Ascending aorta (tissue), 2 donors: ENCODE measurements at regions not wholly inside any gene's neighbourhood (a gene's known extent, or its start where the extent isn't known, plus 50 kb on each side); places are given as distances from the start of the nearest gene placed in this dataset.
"Not testable (repeated sequence)": the region's sequence is repeated elsewhere in the genome, so short reads cannot be mapped to it uniquely, and the experiment has no call there.

ENCODE experiments used
- DNase-seq, 2 donors: peaks; one replicate each; pipeline ENCODE4 v3.0.0-alpha.2; 2019; ENCODE audit warnings: low spot score in 2 of 2
- H3K27ac ChIP-seq, 2 donors: fragments of 200-600 bp; sonication (generic); one replicate each; pipeline ENCODE4 v1.5.1; 2016 to 2017; ENCODE audit warnings: mild to moderate bottlenecking in 1 of 2
- H3K27me3 ChIP-seq: fragments of 200-600 bp; sonication (generic); one replicate; pipeline ENCODE4 v1.5.1; 2017
- H3K36me3 ChIP-seq, 2 donors: fragments of 200-600 bp; sonication (generic); one replicate each; pipeline ENCODE4 v1.5.1; 2016
- H3K4me1 ChIP-seq, 2 donors: fragments of 200-600 bp; sonication (generic); one replicate each; pipeline ENCODE4 v1.5.1; 2016 to 2017; ENCODE audit warnings: mild to moderate bottlenecking in 1 of 2
- H3K4me3 ChIP-seq, 2 donors: fragments of 200-600 bp; sonication (generic); one replicate each; pipeline ENCODE4 v1.5.1; 2016 to 2017; ENCODE audit warnings: mild to moderate bottlenecking in 1 of 2
- H3K9me3 ChIP-seq, 2 donors: fragments of 200-600 bp; sonication (generic); one replicate each; pipeline ENCODE4 v1.5.1; 2016
- intact Hi-C: fragments of 100-400 bp; cut with DNase I; formaldehyde crosslinking; loops from one replicate; pipeline ENCODE4 v1.15.1; 2023
- TF ChIP-seq, protein P1 (sequence below), 3 experiments: fragments of 200-600 bp in 2 of 3; fragments of 450-650 bp in 1 of 3; sonication (generic) in 2 of 3; IDR thresholded peaks; one replicate each; pipeline ENCODE4 v1.5.1; 2016 to 2019; ENCODE audit warnings: antibody characterized with exemption in 3 of 3, mild to moderate bottlenecking in 1 of 3, moderate library complexity in 1 of 3

DNA sequence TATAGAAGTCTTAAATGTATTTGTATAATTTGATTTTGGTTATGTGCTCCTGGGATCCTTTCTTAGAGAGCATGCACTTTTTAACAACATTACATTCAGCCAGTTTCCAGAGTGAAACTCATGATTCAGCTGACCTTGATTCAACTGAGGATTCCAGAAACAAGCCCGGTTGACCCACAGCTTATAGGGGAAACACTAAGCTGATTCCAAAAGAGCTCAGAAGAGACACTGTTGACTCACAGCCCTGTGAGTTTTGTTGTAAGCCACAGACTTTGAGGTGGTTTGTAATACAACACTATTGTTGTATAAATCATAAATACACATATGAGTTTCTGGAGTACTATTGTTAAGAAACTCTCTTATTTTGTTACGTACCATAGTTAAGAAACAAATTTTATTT is 133.8 kb upstream of the MGAT4C start:
- H3K27me3 ChIP-seq: no peaks in the 10 kb centered on the region
- H3K9me3 ChIP-seq: peaks cover 0 to 4% of the 10 kb centered on the region in 2 donors
- DNase-seq: no peak
- H3K36me3 ChIP-seq: no peaks in the 10 kb centered on the region
- TF ChIP-seq, protein P1, sequence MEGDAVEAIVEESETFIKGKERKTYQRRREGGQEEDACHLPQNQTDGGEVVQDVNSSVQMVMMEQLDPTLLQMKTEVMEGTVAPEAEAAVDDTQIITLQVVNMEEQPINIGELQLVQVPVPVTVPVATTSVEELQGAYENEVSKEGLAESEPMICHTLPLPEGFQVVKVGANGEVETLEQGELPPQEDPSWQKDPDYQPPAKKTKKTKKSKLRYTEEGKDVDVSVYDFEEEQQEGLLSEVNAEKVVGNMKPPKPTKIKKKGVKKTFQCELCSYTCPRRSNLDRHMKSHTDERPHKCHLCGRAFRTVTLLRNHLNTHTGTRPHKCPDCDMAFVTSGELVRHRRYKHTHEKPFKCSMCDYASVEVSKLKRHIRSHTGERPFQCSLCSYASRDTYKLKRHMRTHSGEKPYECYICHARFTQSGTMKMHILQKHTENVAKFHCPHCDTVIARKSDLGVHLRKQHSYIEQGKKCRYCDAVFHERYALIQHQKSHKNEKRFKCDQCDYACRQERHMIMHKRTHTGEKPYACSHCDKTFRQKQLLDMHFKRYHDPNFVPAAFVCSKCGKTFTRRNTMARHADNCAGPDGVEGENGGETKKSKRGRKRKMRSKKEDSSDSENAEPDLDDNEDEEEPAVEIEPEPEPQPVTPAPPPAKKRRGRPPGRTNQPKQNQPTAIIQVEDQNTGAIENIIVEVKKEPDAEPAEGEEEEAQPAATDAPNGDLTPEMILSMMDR (IDR thresholded peaks at IDR 0.05): no peak
- intact Hi-C loops: no loop called here
- H3K4me3 ChIP-seq: no peak overlapping the region
- no peaks in the 10 kb centered on the region for H3K4me1 ChIP-seq
- H3K27ac ChIP-seq: no peak overlapping the region

DNA sequence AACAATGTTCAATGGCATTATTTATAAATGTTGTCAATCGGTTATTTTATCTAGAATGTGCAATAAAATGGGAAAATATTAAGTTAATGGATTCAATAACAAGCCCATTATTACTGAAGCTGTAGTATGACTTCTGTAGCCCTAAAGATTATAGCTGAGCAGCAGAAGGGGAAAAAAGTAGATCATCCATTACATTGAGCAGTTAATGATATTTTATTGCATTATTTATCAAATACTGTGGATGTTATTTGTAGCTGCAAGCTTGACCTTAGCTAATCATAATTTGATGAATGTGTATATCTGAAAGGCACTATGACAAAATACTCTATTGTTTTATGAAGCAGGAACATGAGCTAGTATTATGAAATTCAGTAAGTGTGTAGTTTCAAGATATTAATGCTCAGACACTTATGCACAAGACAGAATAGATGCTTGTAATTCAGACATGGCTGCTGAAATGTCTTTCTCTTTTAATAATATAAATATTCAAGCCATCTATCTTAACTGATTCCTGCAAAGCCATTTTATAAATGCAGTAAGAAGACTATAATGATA is 131.5 kb upstream of the MGAT4C start:
- Histone ChIP-seq H3K9me3 (peaks cover 0 to 4% of the 10 kb centered on the region in 2 donors), H3K4me1 (no peaks in the 10 kb centered on the region), H3K27ac (no peak overlapping the region), H3K36me3 (no peaks in the 10 kb centered on the region), H3K4me3 (no peak overlapping the region), H3K27me3 (no peaks in the 10 kb centered on the region)
- intact Hi-C loops: no loop called here
- TF ChIP-seq, protein P1 (IDR thresholded peaks at IDR 0.05): no peak
- no peak for DNase-seq

DNA sequence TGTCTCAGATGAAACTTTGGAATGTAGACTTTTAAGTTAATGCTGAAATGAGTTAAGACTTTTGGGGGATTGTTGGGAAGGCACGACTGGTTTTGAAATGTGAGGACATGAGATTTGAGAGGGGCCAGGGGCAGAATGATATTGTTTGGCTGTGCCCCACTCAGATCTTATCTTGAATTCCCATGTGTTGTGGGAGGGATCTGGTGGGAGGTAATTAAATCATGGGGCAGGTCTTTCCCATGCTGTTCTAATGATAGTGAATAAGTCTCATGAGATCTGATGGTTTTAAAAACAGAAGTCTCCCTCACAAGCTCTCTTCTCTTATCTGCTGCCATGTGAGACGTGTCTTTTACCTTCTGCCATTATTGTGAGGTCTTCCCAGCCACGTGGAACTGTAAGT is 127.6 kb upstream of the MGAT4C start:
- H3K27ac ChIP-seq, H3K4me1 ChIP-seq, H3K9me3 ChIP-seq, H3K27me3 ChIP-seq, H3K4me3 ChIP-seq, H3K36me3 ChIP-seq, DNase-seq, intact Hi-C loops: not testable (repeated sequence)

DNA sequence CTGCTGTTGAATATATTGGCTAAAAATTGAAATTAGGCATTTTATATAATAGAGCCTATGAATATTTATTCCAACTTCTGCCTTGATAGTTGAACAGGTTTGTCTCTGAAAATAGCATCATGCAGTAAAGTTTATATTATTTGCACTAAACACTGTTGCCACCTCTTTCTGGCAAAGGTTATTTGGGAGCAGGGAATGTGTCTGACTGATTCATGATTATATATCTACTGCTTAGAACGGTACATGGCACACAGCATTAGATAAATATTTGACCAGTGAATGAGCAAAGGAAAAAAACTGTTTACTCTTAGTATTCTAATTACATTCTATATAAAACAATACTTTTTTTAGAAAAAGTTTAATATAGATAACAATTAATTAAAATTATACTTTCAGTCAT is 123.1 kb upstream of the MGAT4C start:
- H3K9me3 ChIP-seq: no peaks in the 10 kb centered on the region
- no peak for DNase-seq
- H3K4me1 ChIP-seq: no peaks in the 10 kb centered on the region
- no peak overlapping the region for H3K4me3 ChIP-seq
- no peaks in the 10 kb centered on the region for H3K36me3 ChIP-seq
- intact Hi-C loops: no loop called here
- no peaks in the 10 kb centered on the region for H3K27me3 ChIP-seq
- TF ChIP-seq, protein P1 (IDR thresholded peaks at IDR 0.05): no peak
- H3K27ac ChIP-seq: no peak overlapping the region

DNA sequence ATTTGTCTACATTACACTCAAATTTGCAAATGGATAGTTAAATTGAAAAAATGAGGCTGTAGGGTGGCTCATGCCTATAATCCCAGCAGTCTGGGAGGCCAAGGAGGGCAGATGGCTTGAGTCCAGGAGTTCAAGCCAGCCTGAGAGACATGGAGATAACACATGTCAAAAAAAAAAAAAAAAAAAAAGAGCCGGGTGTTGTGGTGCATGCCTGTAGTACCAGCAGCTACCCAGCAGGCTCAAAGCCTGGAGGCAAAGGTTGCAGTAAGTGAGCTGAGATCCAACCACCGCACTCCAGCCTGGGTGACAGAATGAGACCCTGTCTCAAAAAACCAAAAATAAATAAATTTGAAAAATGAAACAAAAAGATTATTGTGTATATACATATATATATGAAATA is 119.9 kb upstream of the MGAT4C start:
- intact Hi-C loops: no loop called here
- TF ChIP-seq, protein P1 (IDR thresholded peaks at IDR 0.05): no peak
- H3K9me3 ChIP-seq: no peaks in the 10 kb centered on the region
- H3K4me1 ChIP-seq: no peaks in the 10 kb centered on the region
- DNase-seq: no peak
- H3K27me3 ChIP-seq: no peaks in the 10 kb centered on the region
- no peaks in the 10 kb centered on the region for H3K36me3 ChIP-seq
- no peak overlapping the region for H3K4me3 ChIP-seq
- H3K27ac ChIP-seq: no peak overlapping the region

DNA sequence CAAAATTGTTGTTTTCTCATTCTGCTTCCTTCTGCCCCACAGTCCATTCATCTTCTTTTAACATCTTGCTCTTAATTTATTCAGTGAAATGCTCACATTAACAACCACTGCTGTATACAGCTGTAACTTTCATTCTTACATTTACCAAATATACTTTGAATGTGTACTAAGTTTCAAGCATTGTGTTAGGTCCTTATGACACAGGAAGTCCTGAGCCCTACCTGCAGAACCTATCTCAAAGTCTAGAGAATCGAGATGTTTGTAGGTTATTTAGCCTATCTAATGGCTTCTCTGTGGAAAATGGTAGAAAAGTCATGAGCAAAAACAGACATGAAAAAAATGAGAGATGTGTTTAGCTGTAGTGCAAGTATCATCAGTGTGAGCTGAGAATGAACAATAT is 117.6 kb upstream of the MGAT4C start:
- no peaks in the 10 kb centered on the region for H3K36me3 ChIP-seq
- no peak overlapping the region for H3K4me3 ChIP-seq
- no peak for DNase-seq
- H3K27ac ChIP-seq: no peak overlapping the region
- H3K27me3 ChIP-seq: no peaks in the 10 kb centered on the region
- H3K4me1 ChIP-seq: no peaks in the 10 kb centered on the region
- intact Hi-C loops: no loop called here
- no peaks in the 10 kb centered on the region for H3K9me3 ChIP-seq
- TF ChIP-seq, protein P1 (IDR thresholded peaks at IDR 0.05): no peak
